H7 (cell line): ENCODE measurements at regions not wholly inside any gene's neighbourhood (a gene's known extent, or its start where the extent isn't known, plus 50 kb on each side); places are given as distances from the start of the nearest gene placed in this dataset.

Source experiments
- DNase-seq: peaks from one replicate; pipeline ENCODE4 v3.0.0; 2012
- H3K27me3 ChIP-seq: 2 replicates; pipeline ENCODE4 v1.6.0; 2011; ENCODE audit warnings: mild to moderate bottlenecking, low read length; ENCODE audit not compliant: control insufficient read depth, insufficient read depth
- H3K36me3 ChIP-seq: replicated peaks from 2 replicates; pipeline ENCODE4 v1.5.1; 2011; ENCODE audit warnings: low read length; ENCODE audit not compliant: control insufficient read depth, insufficient read depth
- H3K4me3 ChIP-seq: 2 replicates; pipeline ENCODE4 v1.5.1; 2011; ENCODE audit warnings: low read depth, mild to moderate bottlenecking, control low read depth, low read length, moderate library complexity; ENCODE audit not compliant: insufficient read depth

DNA sequence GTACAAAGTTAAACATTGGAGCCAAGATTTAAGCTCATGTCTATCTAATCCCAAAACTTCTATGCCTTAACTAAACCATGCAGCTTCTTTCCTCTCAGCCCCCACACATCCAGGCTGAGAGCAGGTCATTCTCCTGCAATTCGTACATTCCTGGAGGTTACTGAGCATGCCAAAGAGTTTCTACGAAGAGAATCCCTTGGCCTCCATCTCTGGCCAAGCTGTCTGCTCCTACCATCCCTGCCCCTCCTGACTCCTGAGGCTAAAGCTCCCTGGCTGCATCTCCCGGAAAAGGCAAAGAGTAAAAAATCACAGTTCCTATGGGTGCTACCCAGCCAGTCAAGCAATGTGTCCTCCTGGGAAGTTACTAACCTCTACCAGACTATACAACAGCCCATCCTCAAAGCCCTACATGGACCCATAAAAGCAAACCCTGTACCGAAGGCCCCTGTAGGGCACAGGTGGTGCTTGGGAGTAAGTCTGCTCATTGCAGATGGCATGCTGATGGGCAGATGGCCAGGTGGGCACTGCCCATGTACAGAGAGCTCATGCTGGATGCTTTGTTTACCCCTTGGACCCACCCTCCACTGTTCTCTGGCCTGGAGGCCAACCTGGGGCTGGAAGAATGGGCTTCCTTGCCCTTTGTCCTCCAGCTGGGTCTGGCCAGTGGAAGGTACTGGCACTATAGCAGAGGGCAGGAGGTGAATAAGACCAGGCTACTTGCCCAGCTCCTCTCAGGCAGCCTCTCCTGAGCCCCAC is 99.5 kb downstream of the TTC32 start:
- Histone ChIP-seq H3K36me3 (no peaks in the 10 kb centered on the region), H3K27me3 (no peaks in the 10 kb centered on the region), H3K4me3 (no peak overlapping the region)
- DNase-seq, result no peak

DNA sequence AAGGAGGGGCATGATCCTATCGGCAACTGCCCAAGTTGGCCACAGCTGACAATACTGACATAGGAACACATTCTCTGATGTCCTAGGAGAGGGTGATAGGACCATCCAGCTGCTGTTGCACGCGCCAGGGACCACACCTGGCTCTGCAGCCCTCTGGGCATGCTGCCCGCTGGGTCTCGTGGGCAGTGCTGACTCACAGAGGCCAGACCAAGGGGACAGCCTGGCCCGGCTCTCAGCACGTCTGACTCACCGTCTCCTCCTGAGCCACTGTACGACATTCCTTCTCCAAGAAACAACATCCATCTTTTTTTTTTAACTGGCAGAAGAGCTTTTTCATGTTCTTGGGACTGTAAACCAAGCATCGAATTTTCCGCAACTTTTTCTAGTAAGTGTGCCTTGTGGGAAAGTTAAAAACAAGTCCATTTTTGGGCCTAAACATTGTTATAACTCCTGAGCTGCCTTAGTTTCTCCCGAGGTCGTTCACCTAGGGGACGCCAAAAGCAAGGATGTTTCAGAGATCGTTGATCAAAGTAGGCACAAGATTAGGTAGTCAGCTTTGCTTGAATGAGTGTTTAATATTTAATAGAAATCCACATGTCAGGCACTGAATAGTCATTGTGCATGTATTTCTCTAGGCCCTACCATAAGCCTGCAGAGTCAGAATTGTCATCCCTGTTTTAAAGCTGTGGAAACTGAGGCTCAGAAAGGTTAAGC is 100.3 kb downstream of the TTC32 start:
- no peaks in the 10 kb centered on the region for H3K27me3 ChIP-seq

DNA sequence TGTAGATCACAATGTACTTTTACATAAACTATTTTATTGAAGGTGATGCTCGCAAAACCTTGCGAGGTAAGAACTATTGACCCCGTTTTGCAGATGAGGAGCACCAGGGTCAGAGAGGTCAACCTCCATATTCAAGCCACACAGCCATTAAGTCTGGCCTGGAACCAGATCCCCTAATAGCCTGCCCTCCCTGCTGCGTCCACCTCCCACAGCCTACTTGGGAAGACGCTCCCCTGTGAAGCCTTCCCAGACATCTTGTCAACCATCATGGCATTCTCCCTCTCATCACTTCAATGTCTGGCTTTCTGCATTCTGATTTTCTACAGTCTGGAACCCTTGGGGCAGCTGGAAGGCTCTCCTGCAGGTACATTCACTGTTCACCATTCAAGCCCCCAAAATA is 101.0 kb downstream of the TTC32 start:
- no peaks in the 10 kb centered on the region for H3K27me3 ChIP-seq
- DNase-seq, result no peak
- H3K36me3 ChIP-seq, result no peaks in the 10 kb centered on the region
- H3K4me3 ChIP-seq, result no peak overlapping the region

More for the DNA sequence above, 100.3 kb downstream of the TTC32 start:
- no peak for DNase-seq
- Histone ChIP-seq H3K4me3 (no peak overlapping the region), H3K36me3 (no peaks in the 10 kb centered on the region)

- no peaks in the 10 kb centered on the region for H3K36me3 ChIP-seq
- H3K4me3 ChIP-seq, result no peak overlapping the region
- no peaks in the 10 kb centered on the region for H3K27me3 ChIP-seq
- DNase-seq, result no peak
Measured at GRCh38 chr2:19799881-19800780, 101.7 kb downstream of the TTC32 start.

- H3K27me3 ChIP-seq, result no peaks in the 10 kb centered on the region
- H3K4me3 ChIP-seq, result no peak overlapping the region
- no peak for DNase-seq
- no peaks in the 10 kb centered on the region for H3K36me3 ChIP-seq
Measured at GRCh38 chr2:19797871-19798270, 103.9 kb downstream of the TTC32 start.

DNA sequence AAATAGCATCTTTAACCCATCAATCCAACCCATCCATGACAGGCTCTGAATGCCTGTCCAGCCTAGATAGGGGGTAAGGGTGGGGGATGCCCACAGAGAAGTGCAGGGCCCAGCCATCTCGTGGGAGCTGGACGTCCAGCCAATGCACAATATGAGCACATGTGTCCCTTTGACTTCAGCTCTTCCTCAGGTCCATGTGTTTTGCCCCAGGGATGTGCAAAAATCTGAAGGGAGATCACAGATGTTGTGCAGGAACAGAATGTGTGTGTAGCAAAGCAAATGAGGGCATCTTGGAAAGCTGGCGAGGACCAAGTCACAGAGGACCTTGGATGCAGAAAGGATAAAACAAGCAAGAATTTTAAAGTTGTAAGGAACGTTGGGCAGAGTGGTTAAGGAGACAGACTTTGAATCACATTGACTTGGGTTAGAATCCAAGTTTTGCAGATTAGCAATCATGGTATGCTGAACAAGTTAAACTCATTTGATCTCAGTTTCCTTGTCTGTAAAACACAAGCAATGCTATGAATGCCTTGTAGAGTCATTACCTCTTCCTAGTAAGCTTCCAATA is 104.5 kb downstream of the TTC32 start:
- Histone ChIP-seq H3K4me3 (no peak overlapping the region), H3K27me3 (no peaks in the 10 kb centered on the region), H3K36me3 (no peaks in the 10 kb centered on the region)
- no peak for DNase-seq

- H3K27me3 ChIP-seq, result no peaks in the 10 kb centered on the region
- no peak for DNase-seq
- no peak overlapping the region for H3K4me3 ChIP-seq
- H3K36me3 ChIP-seq, result no peaks in the 10 kb centered on the region
Measured at GRCh38 chr2:19796035-19796695, 105.6 kb downstream of the TTC32 start.

DNA sequence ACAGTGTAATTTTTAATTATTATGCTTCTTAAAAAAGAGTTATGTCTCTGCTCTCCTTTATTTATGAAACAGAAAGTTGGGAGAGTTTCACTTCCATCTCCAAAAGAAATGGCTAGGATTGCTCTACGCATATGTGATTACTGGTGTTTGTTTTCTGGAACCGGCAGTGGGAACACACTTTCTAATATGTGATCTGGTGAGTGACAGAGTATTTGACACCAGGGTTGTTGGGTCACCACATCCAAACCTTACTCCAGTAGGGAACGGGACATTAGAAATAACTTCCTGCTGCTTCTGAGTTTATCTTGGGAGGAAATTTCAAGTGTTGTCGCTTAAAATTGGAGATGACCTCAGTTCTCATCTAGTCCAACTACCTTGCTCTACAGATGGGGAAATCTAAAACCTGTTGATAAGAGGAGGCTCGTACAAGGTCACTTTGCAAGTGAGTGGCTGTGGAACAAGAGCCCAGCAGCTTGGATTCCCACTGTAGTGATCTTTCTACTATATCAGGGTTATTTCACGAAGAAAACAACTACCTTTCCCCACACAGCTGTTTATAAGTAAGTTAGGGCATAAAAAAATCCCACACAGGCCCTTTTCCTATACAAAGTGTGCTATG is 108.5 kb downstream of the TTC32 start:
- no peak for DNase-seq
- no peak overlapping the region for H3K4me3 ChIP-seq
- no peaks in the 10 kb centered on the region for H3K36me3 ChIP-seq

GRCh38 chr2:19790291-19790690 is 111.5 kb downstream of the TTC32 start:
- H3K27me3 ChIP-seq, result no peaks in the 10 kb centered on the region
- no peaks in the 10 kb centered on the region for H3K36me3 ChIP-seq
- H3K4me3 ChIP-seq, result no peak overlapping the region
- DNase-seq, result no peak

More for the DNA sequence above, 108.5 kb downstream of the TTC32 start:
- H3K27me3 ChIP-seq, result no peaks in the 10 kb centered on the region

- no peaks in the 10 kb centered on the region for H3K36me3 ChIP-seq
- no peaks in the 10 kb centered on the region for H3K27me3 ChIP-seq
- H3K4me3 ChIP-seq, result no peak overlapping the region
- peak; percentile 41 for DNase-seq
Measured at GRCh38 chr2:19787134-19787533, 114.6 kb downstream of the TTC32 start.

- Histone ChIP-seq H3K27me3 (no peaks in the 10 kb centered on the region), H3K4me3 (no peak overlapping the region), H3K36me3 (no peaks in the 10 kb centered on the region)
- DNase-seq, result no peak
Measured at GRCh38 chr2:19786408-19787058, 115.2 kb downstream of the TTC32 start.

DNA sequence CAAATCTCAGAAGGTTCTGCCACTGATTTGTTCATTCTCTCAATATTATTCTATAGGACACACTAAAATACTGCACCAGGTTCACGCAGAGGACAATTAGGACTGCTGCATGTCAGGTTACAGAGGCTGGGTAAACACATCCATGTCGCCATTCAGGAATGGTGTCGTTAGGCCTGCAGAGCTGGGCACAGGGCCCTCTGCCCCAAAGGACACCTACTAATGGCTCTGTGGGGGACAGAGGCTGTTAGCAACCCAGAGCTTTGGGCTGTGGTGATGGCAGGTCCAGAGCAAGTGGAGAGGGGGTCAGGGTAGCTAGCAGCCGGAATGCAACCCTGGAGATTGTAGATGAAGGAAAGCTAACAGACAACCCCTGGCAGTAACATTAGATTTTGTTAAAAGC is 115.9 kb downstream of the TTC32 start:
- DNase-seq, result no peak

DNA sequence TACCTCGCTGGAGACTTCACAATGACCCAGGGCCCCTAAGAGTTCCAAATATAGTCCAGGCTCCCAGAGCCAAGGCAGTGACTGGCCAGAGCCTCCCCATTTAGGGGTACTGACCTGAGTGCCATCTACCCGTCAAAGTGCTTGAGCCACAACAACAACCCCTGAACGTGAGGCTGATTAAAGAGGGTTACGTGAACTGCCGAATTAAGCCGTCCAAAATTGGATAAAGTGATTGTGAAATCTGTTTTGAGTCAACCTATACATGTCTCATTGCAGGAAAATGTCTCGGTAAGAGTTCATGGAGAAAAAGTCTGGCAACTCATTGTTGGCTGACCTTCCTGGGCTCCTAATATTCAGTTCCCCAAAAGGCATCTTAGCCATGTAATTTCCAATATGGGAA is 116.3 kb downstream of the TTC32 start:
- Histone ChIP-seq H3K4me3 (no peak overlapping the region), H3K36me3 (no peaks in the 10 kb centered on the region), H3K27me3 (no peaks in the 10 kb centered on the region)
- no peak for DNase-seq

More for the DNA sequence above, 115.9 kb downstream of the TTC32 start:
- Histone ChIP-seq H3K4me3 (no peak overlapping the region), H3K27me3 (no peaks in the 10 kb centered on the region), H3K36me3 (no peaks in the 10 kb centered on the region)
